K562 (cell line): ENCODE measurements at regions not wholly inside any gene's neighbourhood (a gene's known extent, or its start where the extent isn't known, plus 50 kb on each side); places are given as distances from the start of the nearest gene placed in this dataset.

Experiments used
- ATAC-seq: fragments of 200-7000 bp; cut with Tn5 transposase; 3 replicates; pipeline ENCODE4 v1.9.1; 2020; ENCODE audit warnings: moderate library complexity
- BruUV-seq: library from RNA; stranded (reverse); fragments of 400-500 nt; replicated peaks from 2 replicates; lab custom pipeline; 2021; lab: Mats Ljungman, UMichigan
- CTCF ChIA-PET: fragments of 300-600 bp; formaldehyde crosslinking; extraction: SDS; loops from one replicate; lab custom pipeline; 2021; ENCODE audit warnings: low intra/inter-chr PET ratio; lab: Yijun Ruan, JAX
- POLR2A ChIA-PET: fragments of 300-600, 350-650 bp; sonication (Branson Sonifier 250); formaldehyde crosslinking; extraction: SDS; loops from one replicate; lab custom pipeline; 2021; ENCODE audit warnings: antibody characterized with exemption, inconsistent platforms; lab: Yijun Ruan, JAX
- DNase-seq, 4 experiments: peaks; one replicate each; pipeline versions ENCODE4 v3.0.0 to v3.0.0-alpha.2; 2011 to 2018; ENCODE audit warnings: low spot score in 3 of 4, mixed read lengths in 3 of 4; ENCODE audit errors: extremely low read depth in 1 of 4
- FAIRE-seq: peaks from 2 replicates; lab custom pipeline; 2011; peaks lifted over from hg19 to GRCh38; lab: Jason Lieb, UNC
- H2AFZ ChIP-seq: 2 replicates; pipeline ENCODE4 v1.6.0; 2011; ENCODE audit warnings: low read depth, low read length, control low read depth, inconsistent platforms
- H3K27ac ChIP-seq: fragments of 200-600 bp; 3 replicates; pipeline ENCODE4 v1.8.0; 2011; ENCODE audit warnings: low read depth, mild to moderate bottlenecking, control low read depth, inconsistent platforms, low read length, moderate library complexity, mixed read lengths; ENCODE audit errors: extremely low read depth
- H3K27me3 ChIP-seq, 2 experiments: fragments of 300-600 bp in 1 of 2; 2 replicates in 1 of 2; 3 replicates in 1 of 2; pipeline versions ENCODE4 v1.6.0 to v1.8.0; 2011; ENCODE audit warnings: inconsistent platforms in 2 of 2, low read length in 2 of 2, mild to moderate bottlenecking in 1 of 2, mixed read lengths in 1 of 2, moderate library complexity in 1 of 2; ENCODE audit not compliant: control insufficient read depth in 2 of 2, insufficient read depth in 2 of 2
- H3K36me3 ChIP-seq: fragments of 300-600 bp; 3 replicates; pipeline ENCODE4 v1.8.0; 2011; ENCODE audit warnings: mild to moderate bottlenecking, low read length, inconsistent platforms; ENCODE audit not compliant: control insufficient read depth, insufficient read depth
- H3K4me1 ChIP-seq, 2 experiments: fragments of 200-600 bp in 1 of 2; replicated peaks in 1 of 2; 2 replicates in 1 of 2; 3 replicates in 1 of 2; pipeline versions ENCODE4 v1.5.1 to v1.8.0; 2011; ENCODE audit warnings: inconsistent platforms in 2 of 2, low read length in 2 of 2, mild to moderate bottlenecking in 1 of 2, mixed read lengths in 1 of 2, moderate library complexity in 1 of 2; ENCODE audit not compliant: control insufficient read depth in 2 of 2, insufficient read depth in 2 of 2
- H3K4me2 ChIP-seq: 2 replicates; pipeline ENCODE4 v1.6.1; 2011; ENCODE audit warnings: low read length, control low read depth, inconsistent platforms, mixed read lengths; ENCODE audit not compliant: insufficient read depth
- H3K4me3 ChIP-seq: fragments of 200-600 bp; sonication (generic), shearing (Covaris generic); 2 replicates; pipeline ENCODE4 v1.5.1; 2016; ENCODE audit warnings: control low read depth, inconsistent platforms
- H3K79me2 ChIP-seq: fragments of 200-600 bp; 3 replicates; pipeline ENCODE4 v1.8.0; 2011; ENCODE audit warnings: low read length, inconsistent platforms; ENCODE audit not compliant: control insufficient read depth, insufficient read depth
- H3K9ac ChIP-seq, 2 experiments: 2 replicates each; pipeline versions ENCODE4 v1.6.0 to v1.6.1; 2011; ENCODE audit warnings: low read depth in 2 of 2, low read length in 2 of 2, control low read depth in 1 of 2, inconsistent platforms in 1 of 2, mild to moderate bottlenecking in 1 of 2, mixed read lengths in 1 of 2; ENCODE audit not compliant: insufficient read depth in 1 of 2
- H3K9me1 ChIP-seq: one replicate; pipeline ENCODE4 v1.6.0; 2011; ENCODE audit warnings: inconsistent platforms, mild to moderate bottlenecking, low read length, moderate library complexity; ENCODE audit not compliant: control insufficient read depth, insufficient read depth
- H3K9me3 ChIP-seq: replicated peaks from 2 replicates; pipeline ENCODE4 v1.5.1; 2011; ENCODE audit warnings: low read depth, low read length, inconsistent platforms; ENCODE audit not compliant: control insufficient read depth, insufficient read depth
- H4K20me1 ChIP-seq: replicated peaks from 2 replicates; pipeline ENCODE4 v1.6.1; 2011; ENCODE audit warnings: low read length, inconsistent platforms, mixed read lengths; ENCODE audit not compliant: control insufficient read depth, insufficient read depth
- ETS1 ChIP-seq: conservative IDR thresholded peaks from 2 replicates; pipeline ENCODE4 v1.6.1; 2011; ENCODE audit warnings: low read depth, mild to moderate bottlenecking, low read length; ENCODE audit not compliant: control insufficient read depth
- GATAD2A ChIP-seq: fragments of 450-650 bp; IDR thresholded peaks from 2 replicates; pipeline ENCODE4 v1.6.1; 2017
- GTF3C2 ChIP-seq: IDR thresholded peaks from 3 replicates; pipeline ENCODE4 v1.6.1; 2011; ENCODE audit warnings: borderline replicate concordance, mild to moderate bottlenecking, moderate library complexity; ENCODE audit not compliant: insufficient read length; ENCODE audit errors: extremely low read depth
- HMGN3 ChIP-seq: IDR thresholded peaks from 2 replicates; pipeline ENCODE4 v1.6.1; 2011; ENCODE audit warnings: borderline replicate concordance, low read depth, mild to moderate bottlenecking, mixed read lengths, low read length; ENCODE audit not compliant: insufficient read length; ENCODE audit errors: extremely low read depth
- NEUROD1 ChIP-seq: fragments of 150-350 bp; IDR thresholded peaks from 2 replicates; pipeline ENCODE4 v1.6.1; 2014; ENCODE audit warnings: borderline replicate concordance, low read length, low read depth; ENCODE audit not compliant: partially characterized antibody
- NR2F6 ChIP-seq: fragments of 450-650 bp; formaldehyde crosslinking; IDR thresholded peaks from 2 replicates; pipeline ENCODE4 v1.4.0; 2020; ENCODE audit warnings: mild to moderate bottlenecking
- SMAD4 ChIP-seq: fragments of 250-450 bp; sonication (Bioruptor Pico); conservative IDR thresholded peaks from 2 replicates; pipeline ENCODE4 v1.8.0; 2021; ENCODE audit warnings: inconsistent platforms, mild to moderate bottlenecking, moderate library complexity
- SMARCA4 ChIP-seq: fragments of 450-650 bp; IDR thresholded peaks from 2 replicates; pipeline ENCODE4 v1.6.1; 2016
- TGIF2 ChIP-seq: sonication (generic); formaldehyde crosslinking; IDR thresholded peaks from 2 replicates; pipeline ENCODE4 v1.8.1; 2022; ENCODE audit warnings: mild to moderate bottlenecking, missing genetic modification reagents, moderate library complexity
- XRCC4 ChIP-seq: IDR thresholded peaks from one replicate; pipeline ENCODE4 v1.6.1; 2011; ENCODE audit not compliant: insufficient read depth, insufficient read length; ENCODE audit errors: extremely low read depth
- ZNF263 ChIP-seq: sonication (generic); formaldehyde crosslinking; IDR thresholded peaks from 2 replicates; pipeline ENCODE4 v1.8.0; 2022; ENCODE audit warnings: mild to moderate bottlenecking, missing genetic modification reagents, borderline replicate concordance
- ZNF77 ChIP-seq: fragments of 250-450 bp; sonication (Bioruptor Pico); IDR thresholded peaks from 2 replicates; pipeline ENCODE4 v1.5.0; 2020
- in situ Hi-C: fragments of 300-500 bp; cut with MboI; formaldehyde crosslinking; loops from 4 replicates; pipeline ENCODE4 v1.15.0; 2018; ENCODE audit warnings: inconsistent platforms, mixed read lengths
- intact Hi-C: fragments of 100-400 bp; cut with micrococcal nuclease; formaldehyde crosslinking; loops from 2 replicates; pipeline ENCODE4 v1.14.2; 2022

GRCh38 chr6:71567562-71567961 is 279.0 kb downstream of the OGFRL1 start:
- in situ Hi-C loops (no loop called here), intact Hi-C loops (no loop called here)
- POLR2A ChIA-PET: no interaction called here
- no peak overlapping the region for H3K4me2 ChIP-seq
- no peaks in the 10 kb centered on the region for H3K9me1 ChIP-seq
- no peak for DNase-seq
- ATAC-seq: no peak
- H3K36me3 ChIP-seq: no peaks in the 10 kb centered on the region
- no peaks in the 10 kb centered on the region for H4K20me1 ChIP-seq
- no peaks in the 10 kb centered on the region for H3K9me3 ChIP-seq
- no peaks in the 10 kb centered on the region for H3K27me3 ChIP-seq
- H3K4me1 ChIP-seq: no peaks in the 10 kb centered on the region
- TF ChIP-seq XRCC4 (no peak), GATAD2A (no peak), ZNF77 (no peak), NEUROD1 (no peak), TGIF2 (CRISPR knock-in tag) (no peak)
- TF ChIP-seq, all 486 proteins: peak for 0
- no TSS peak for BruUV-seq
- no peaks in the 10 kb centered on the region for H3K79me2 ChIP-seq
- H3K4me3 ChIP-seq: no peak overlapping the region
- no peak overlapping the region for H3K27ac ChIP-seq
- no peak for FAIRE-seq
- CTCF ChIA-PET: no interaction called here
- H2AFZ ChIP-seq: no peak overlapping the region
- no peak overlapping the region for H3K9ac ChIP-seq

- POLR2A ChIA-PET: no interaction called here
- no peak for FAIRE-seq
- intact Hi-C loops: no loop called here
- Histone ChIP-seq H3K9ac (no peak overlapping the region), H3K4me1 (no peaks in the 10 kb centered on the region), H3K4me3 (no peak overlapping the region), H3K4me2 (no peak overlapping the region), H3K79me2 (no peaks in the 10 kb centered on the region), H3K9me3 (no peaks in the 10 kb centered on the region), H3K27ac (no peak overlapping the region), H2AFZ (no peak overlapping the region), H4K20me1 (no peaks in the 10 kb centered on the region), H3K9me1 (no peaks in the 10 kb centered on the region), H3K36me3 (no peaks in the 10 kb centered on the region), H3K27me3 (no peaks in the 10 kb centered on the region)
- CTCF ChIA-PET: no interaction called here
- no TSS peak for BruUV-seq
- in situ Hi-C loops: no loop called here
- no peak for DNase-seq
- ATAC-seq: no peak
- TF ChIP-seq ZNF263 (no peak), GTF3C2 (no peak), NR2F6 (CRISPR knock-in tag) (no peak), SMARCA4 (no peak), HMGN3 (no peak), ETS1 (no peak), SMAD4 (no peak)
Observed at GRCh38 chr6:71577766-71578165, 289.2 kb downstream of the OGFRL1 start.
